Adrenal gland (tissue), 5 donors: ENCODE measurements at regions not wholly inside any gene's neighbourhood (a gene's known extent, or its start where the extent isn't known, plus 50 kb on each side); places are given as distances from the start of the nearest gene placed in this dataset.

ENCODE experiments used
- CTCF ChIP-seq, 6 experiments: fragments of 450-650 bp in 4 of 6; fragments of 200-600 bp in 2 of 6; sonication (generic) in 1 of 6; IDR thresholded peaks; 1 replicate in 5 of 6; 2 replicates in 1 of 6; pipeline versions ENCODE4 v1.5.1 to v1.8.0; 2016 to 2021; ENCODE audit warnings: antibody characterized with exemption in 6 of 6, mild to moderate bottlenecking in 2 of 6, moderate library complexity in 1 of 6
- POLR2A ChIP-seq, 2 donors: fragments of 450-650 bp; IDR thresholded peaks; one replicate each; pipeline ENCODE4 v1.6.1; 2017; ENCODE audit warnings: antibody characterized with exemption in 2 of 2, mild to moderate bottlenecking in 2 of 2, moderate library complexity in 1 of 2
- donor health status: DM: no; HTN: no; CAD: no.

GRCh38 chr12:115273456-115273855 is 589.5 kb upstream of the TBX3 start:
- TF ChIP-seq CTCF (IDR thresholded peaks at IDR 0.05) (no peak), POLR2A (IDR thresholded peaks at IDR 0.05) (no peak)
